ENCODE measurements at regions not wholly inside any gene's neighbourhood (a gene's known extent, or its start where the extent isn't known, plus 50 kb on each side); places are given as distances from the start of the nearest gene placed in this dataset.
"Not testable (repeated sequence)": the region's sequence is repeated elsewhere in the genome, so short reads cannot be mapped to it uniquely, and the experiment has no call there.

GRCh38 chrX:3449287-3449686 is 102.8 kb upstream of the MXRA5 start:
- WGBS, 10 experiments: 0 to 93% (median 67%) methylated on average over 1 to 4 of the region's 4 CpGs; no CpG with 5 or more reads in 5 of the 10 experiments
- in situ Hi-C loops (cut with MboI; ENCODE audit: low pct_unique_long_range_greater_than_20kb in 2 of 9, low sequenced_read_pairs in 9 of 9, unreplicated experiment in 9 of 9): no loop called here
- Histone ChIP-seq H3K4me1 (replicated peaks in 1 of 2) (no peaks in the 10 kb centered on the region), H3K4me3 (no peak overlapping the region), H3K27ac (no peak overlapping the region)
- ATAC-seq (replicated peaks in 6 of 8): no peak

DNA sequence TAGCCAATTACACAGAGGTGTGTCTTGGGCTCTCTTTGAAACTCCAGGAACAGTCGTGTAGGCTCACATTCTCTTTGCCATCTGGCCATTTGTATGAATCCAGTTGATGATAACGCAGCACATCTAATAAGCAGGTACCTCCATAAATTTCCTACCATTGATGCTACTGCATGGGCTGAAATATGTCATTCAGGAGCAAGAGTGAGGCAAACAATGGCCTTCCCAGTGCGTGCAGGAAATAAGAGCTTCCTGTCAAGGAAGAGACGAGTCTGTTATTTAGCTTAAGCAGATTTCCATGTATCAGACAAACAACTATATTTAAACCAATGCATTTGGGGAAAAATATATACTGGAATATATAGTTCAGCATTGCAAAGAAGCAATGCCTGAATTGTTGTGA is 102.1 kb upstream of the MXRA5 start:
- 80 to 100% (median 83%) methylated on average over 1 to 4 of the region's 4 CpGs; no CpG with 5 or more reads in 5 of the 10 experiments for WGBS, 10 experiments
- in situ Hi-C loops (cut with MboI; ENCODE audit: low pct_unique_long_range_greater_than_20kb in 2 of 9, low sequenced_read_pairs in 9 of 9, unreplicated experiment in 9 of 9): no loop called here
- ATAC-seq (replicated peaks in 6 of 8): no peak
- Histone ChIP-seq H3K4me1 (replicated peaks in 1 of 2) (no peaks in the 10 kb centered on the region), H3K4me3 (no peak overlapping the region), H3K27ac (no peak overlapping the region)

DNA sequence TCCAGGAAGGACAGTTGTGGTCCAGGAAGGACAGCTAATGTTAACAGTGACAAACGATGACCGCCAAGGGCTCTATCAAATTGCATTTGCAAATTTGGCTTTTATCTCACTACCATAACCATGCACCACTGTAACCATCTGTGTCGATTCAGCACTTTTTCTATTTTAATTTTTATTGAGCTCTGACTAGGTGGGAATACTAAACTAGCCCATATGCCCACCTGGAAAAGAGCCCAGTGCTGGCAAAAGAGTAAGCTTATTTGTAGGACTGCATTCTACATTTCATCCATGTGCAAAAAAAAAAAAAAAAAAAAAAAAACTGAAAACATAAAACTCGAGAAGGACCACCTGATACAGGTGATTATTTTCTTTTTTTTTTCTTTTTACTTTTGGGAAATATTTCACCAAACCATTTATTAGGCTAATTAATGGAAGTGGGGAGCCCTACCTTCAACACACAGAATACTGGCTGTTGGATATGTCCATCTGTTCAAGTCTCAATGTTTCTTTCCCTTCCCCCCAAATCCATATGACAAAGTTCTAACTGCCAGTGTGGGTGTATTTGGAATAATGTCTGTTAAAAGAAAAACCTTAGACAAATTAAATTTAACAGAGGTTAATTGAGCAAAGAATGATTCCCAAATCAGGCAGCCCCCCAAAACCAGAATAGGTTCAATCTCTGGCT is 99.5 kb upstream of the MXRA5 start:
- WGBS, 10 experiments: 74 to 100% (median 86%) methylated on average over 1 to 4 of the region's 4 CpGs; no CpG with 5 or more reads in 5 of the 10 experiments
- no peak for ATAC-seq (replicated peaks in 6 of 8)
- Histone ChIP-seq H3K4me1 (replicated peaks in 1 of 2) (no peaks in the 10 kb centered on the region), H3K4me3 (no peak overlapping the region), H3K27ac (no peak overlapping the region)
- in situ Hi-C loops (cut with MboI; ENCODE audit: low pct_unique_long_range_greater_than_20kb in 2 of 9, low sequenced_read_pairs in 9 of 9, unreplicated experiment in 9 of 9): no loop called here

DNA sequence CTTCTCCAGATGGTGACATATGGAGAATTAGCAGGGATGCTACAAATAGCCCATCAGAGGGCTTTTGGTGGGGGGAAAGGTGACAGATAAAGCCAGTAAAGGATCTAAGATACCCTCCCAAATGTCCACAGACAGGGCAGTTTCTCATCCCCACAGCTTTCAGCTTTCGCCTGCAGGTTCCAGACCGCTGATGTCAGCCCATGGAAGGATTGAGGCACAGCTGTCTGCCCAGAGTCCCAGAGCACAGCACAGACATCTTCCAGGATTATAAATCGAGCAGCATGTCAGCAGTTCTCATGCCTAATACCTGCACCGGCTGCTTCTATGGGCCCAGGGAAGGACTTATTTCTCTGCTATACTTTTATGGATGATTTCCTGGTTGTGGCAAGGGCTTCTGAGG is 96.7 kb upstream of the MXRA5 start:
- peak in 4 of 8 experiments; percentile 24 to 84 (median 70) for ATAC-seq (replicated peaks in 6 of 8)
- 20% methylated on average over 1 of the region's 4 CpGs; no CpG with 5 or more reads in 8 of the 10 experiments for WGBS, 10 experiments
- Histone ChIP-seq H3K4me3 (no peak overlapping the region), H3K4me1 (replicated peaks in 1 of 2) (no peaks in the 10 kb centered on the region), H3K27ac (no peak overlapping the region)
- in situ Hi-C loops (cut with MboI; ENCODE audit: low pct_unique_long_range_greater_than_20kb in 2 of 9, low sequenced_read_pairs in 9 of 9, unreplicated experiment in 9 of 9): no loop called here

GRCh38 chrX:3442691-3443090 is 96.2 kb upstream of the MXRA5 start:
- H3K27ac ChIP-seq: no peak overlapping the region
- in situ Hi-C loops (cut with MboI; ENCODE audit: low pct_unique_long_range_greater_than_20kb in 2 of 9, low sequenced_read_pairs in 9 of 9, unreplicated experiment in 9 of 9): no loop called here
- WGBS, 10 experiments: 30 to 87% (median 82%) methylated on average over 1 to 6 of the region's 8 CpGs; no CpG with 5 or more reads in 4 of the 10 experiments
- no peak for ATAC-seq (replicated peaks in 6 of 8)
- no peak overlapping the region for H3K4me3 ChIP-seq
- no peaks in the 10 kb centered on the region for H3K4me1 ChIP-seq (replicated peaks in 1 of 2)

- in situ Hi-C loops (cut with MboI; ENCODE audit: low pct_unique_long_range_greater_than_20kb in 2 of 9, low sequenced_read_pairs in 9 of 9, unreplicated experiment in 9 of 9): no loop called here
- Histone ChIP-seq H3K4me3 (no peak overlapping the region), H3K4me1 (replicated peaks in 1 of 2) (no peaks in the 10 kb centered on the region), H3K27ac (no peak overlapping the region)
- no peak for ATAC-seq (replicated peaks in 6 of 8)
- 60 to 100% methylated on average over 2 to 3 of the region's 5 CpGs; no CpG with 5 or more reads in 8 of the 10 experiments for WGBS, 10 experiments
These were observed 94.5 kb upstream of the MXRA5 start for GRCh38 chrX:3440981-3441380.

DNA sequence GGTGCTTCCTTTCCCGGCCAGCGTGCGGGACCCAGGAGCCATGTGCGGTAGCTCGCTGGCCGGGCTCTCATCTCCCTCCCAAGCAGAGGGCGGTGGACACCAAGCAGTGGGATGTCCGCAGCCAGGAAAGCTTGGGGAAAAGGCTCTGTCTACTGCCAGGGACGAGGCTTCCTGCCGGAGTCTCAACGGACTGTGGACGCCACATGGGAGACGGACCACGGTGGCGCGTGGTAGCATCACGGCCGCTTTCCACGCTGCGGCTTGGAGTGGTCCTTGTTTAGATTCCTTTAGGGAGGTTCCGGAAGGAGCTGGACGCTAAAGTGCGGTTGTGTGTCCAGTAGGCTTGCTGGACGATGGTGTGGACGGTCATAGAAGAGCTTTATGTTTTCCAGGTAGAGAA is 89.5 kb upstream of the MXRA5 start:
- WGBS, 10 experiments: no CpG with 5 or more reads among the region's 25 CpGs
- H3K27ac ChIP-seq; ATAC-seq (replicated peaks in 6 of 8); in situ Hi-C loops (cut with MboI; ENCODE audit: low pct_unique_long_range_greater_than_20kb in 2 of 9, low sequenced_read_pairs in 9 of 9, unreplicated experiment in 9 of 9); H3K4me1 ChIP-seq (replicated peaks in 1 of 2); H3K4me3 ChIP-seq: not testable (repeated sequence)

DNA sequence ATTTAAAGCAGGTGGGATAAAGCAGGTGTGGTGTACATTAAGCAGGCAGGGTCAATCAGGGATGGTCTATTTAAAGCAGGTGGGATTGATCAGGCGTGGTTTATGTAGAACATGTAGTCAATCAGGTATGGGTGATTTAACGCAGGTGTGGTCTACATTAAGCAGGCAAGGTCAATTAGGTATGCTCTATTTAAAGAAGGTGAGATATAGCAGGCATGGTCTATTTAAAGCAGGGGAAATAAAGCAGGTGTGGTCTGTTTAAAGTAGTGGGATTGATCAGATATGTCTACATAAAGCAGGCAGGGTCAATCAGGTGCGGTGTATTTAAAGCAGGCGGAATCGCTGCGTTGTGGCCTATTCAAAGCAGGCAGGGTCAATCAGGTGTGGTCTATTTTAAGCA is 88.6 kb upstream of the MXRA5 start:
- Histone ChIP-seq H3K4me3 (no peak overlapping the region), H3K4me1 (replicated peaks in 1 of 2) (no peaks in the 10 kb centered on the region), H3K27ac (no peak overlapping the region)
- 33 to 93% (median 64%) methylated on average over 2 to 6 of the region's 6 CpGs; no CpG with 5 or more reads in 6 of the 10 experiments for WGBS, 10 experiments
- in situ Hi-C loops (cut with MboI; ENCODE audit: low pct_unique_long_range_greater_than_20kb in 2 of 9, low sequenced_read_pairs in 9 of 9, unreplicated experiment in 9 of 9): no loop called here
- no peak for ATAC-seq (replicated peaks in 6 of 8)

GRCh38 chrX:3428792-3429191 is 82.3 kb upstream of the MXRA5 start:
- ATAC-seq (replicated peaks in 6 of 8): peak in 2 of 8 experiments; percentile 44 to 52
- no peaks in the 10 kb centered on the region for H3K4me1 ChIP-seq (replicated peaks in 1 of 2)
- in situ Hi-C loops (cut with MboI; ENCODE audit: low pct_unique_long_range_greater_than_20kb in 2 of 9, low sequenced_read_pairs in 9 of 9, unreplicated experiment in 9 of 9): no loop called here
- H3K4me3 ChIP-seq: no peak overlapping the region
- no peak overlapping the region for H3K27ac ChIP-seq
- WGBS, 10 experiments: 0 to 83% (median 34%) methylated on average over 1 to 2 of the region's 2 CpGs; no CpG with 5 or more reads in 6 of the 10 experiments

- Histone ChIP-seq H3K4me3 (no peak overlapping the region), H3K27ac (no peak overlapping the region), H3K4me1 (replicated peaks in 1 of 2) (no peaks in the 10 kb centered on the region)
- 78 to 100% (median 83%) methylated on average over 1 to 2 of the region's 2 CpGs; no CpG with 5 or more reads in 7 of the 10 experiments for WGBS, 10 experiments
- in situ Hi-C loops (cut with MboI; ENCODE audit: low pct_unique_long_range_greater_than_20kb in 2 of 9, low sequenced_read_pairs in 9 of 9, unreplicated experiment in 9 of 9): no loop called here
- no peak for ATAC-seq (replicated peaks in 6 of 8)
These were observed 80.1 kb upstream of the MXRA5 start for GRCh38 chrX:3426552-3426951.

- no peak overlapping the region for H3K27ac ChIP-seq
- no peaks in the 10 kb centered on the region for H3K4me1 ChIP-seq (replicated peaks in 1 of 2)
- 83 to 90% methylated on average over 2 to 6 of the region's 6 CpGs; no CpG with 5 or more reads in 8 of the 10 experiments for WGBS, 10 experiments
- ATAC-seq (replicated peaks in 6 of 8): no peak
- in situ Hi-C loops (cut with MboI; ENCODE audit: low pct_unique_long_range_greater_than_20kb in 2 of 9, low sequenced_read_pairs in 9 of 9, unreplicated experiment in 9 of 9): no loop called here
- H3K4me3 ChIP-seq: no peak overlapping the region
These were observed 78.6 kb upstream of the MXRA5 start for GRCh38 chrX:3425031-3425430.

DNA sequence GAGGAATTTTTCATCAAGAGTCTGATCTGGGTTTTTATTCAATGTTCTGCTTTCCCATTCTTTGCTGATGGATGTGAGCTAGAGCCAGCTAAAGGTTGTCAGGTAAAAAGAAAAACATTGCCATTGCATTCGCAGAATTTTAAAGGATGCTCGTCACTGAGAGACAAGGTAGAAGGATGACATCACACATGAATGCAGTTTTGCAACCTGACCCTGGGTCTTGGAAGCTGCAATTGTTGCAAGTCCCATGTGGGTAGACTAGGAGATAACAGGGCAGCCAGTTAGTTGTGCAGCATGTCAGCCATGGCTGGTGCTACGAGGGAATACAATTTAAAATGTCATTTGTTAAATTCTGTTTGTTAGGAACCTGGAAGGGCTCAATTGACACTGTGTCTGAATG is 73.9 kb upstream of the MXRA5 start:
- WGBS, 10 experiments: 83 to 90% (median 90%) methylated on average over 2 to 3 of the region's 3 CpGs; no CpG with 5 or more reads in 7 of the 10 experiments
- ATAC-seq (replicated peaks in 6 of 8): no peak
- Histone ChIP-seq H3K4me1 (replicated peaks in 1 of 2) (no peaks in the 10 kb centered on the region), H3K27ac (no peak overlapping the region), H3K4me3 (no peak overlapping the region)
- in situ Hi-C loops (cut with MboI; ENCODE audit: low pct_unique_long_range_greater_than_20kb in 2 of 9, low sequenced_read_pairs in 9 of 9, unreplicated experiment in 9 of 9): no loop called here

GRCh38 chrX:3415011-3415410 is 68.6 kb upstream of the MXRA5 start:
- no peak for ATAC-seq (replicated peaks in 6 of 8)
- H3K27ac ChIP-seq: no peak overlapping the region
- whole genome bisulfite sequencing, 10 experiments: 0 to 80% (median 63%) methylated on average over 1 to 4 of the region's 4 CpGs; no CpG with 5 or more reads in 3 of the 10 experiments
- H3K4me1 ChIP-seq (replicated peaks in 1 of 2): no peaks in the 10 kb centered on the region
- in situ Hi-C loops (cut with MboI; ENCODE audit: low pct_unique_long_range_greater_than_20kb in 2 of 9, low sequenced_read_pairs in 9 of 9, unreplicated experiment in 9 of 9): no loop called here
- H3K4me3 ChIP-seq: no peak overlapping the region

GRCh38 chrX:3411626-3412025 is 65.2 kb upstream of the MXRA5 start:
- in situ Hi-C loops (cut with MboI; ENCODE audit: low pct_unique_long_range_greater_than_20kb in 2 of 9, low sequenced_read_pairs in 9 of 9, unreplicated experiment in 9 of 9); ATAC-seq (replicated peaks in 6 of 8): not testable (repeated sequence)
- WGBS, 10 experiments: 83 to 100% (median 100%) methylated on average over 2 of the region's 2 CpGs; no CpG with 5 or more reads in 7 of the 10 experiments

More at GRCh38 chrX:3411626-3412025, 65.2 kb upstream of the MXRA5 start:
- not testable (repeated sequence) for H3K4me3 ChIP-seq; H3K4me1 ChIP-seq (replicated peaks in 1 of 2); H3K27ac ChIP-seq

Measured in motor neuron (in vitro differentiated cells).